WTC11 (cell line): ENCODE measurements at regions not wholly inside any gene's neighbourhood (a gene's known extent, or its start where the extent isn't known, plus 50 kb on each side); places are given as distances from the start of the nearest gene placed in this dataset.

Experiments used
- ATAC-seq: fragments of 200-7000 bp; cut with Tn5 transposase; 2 replicates; pipeline ENCODE4 v1.10.0; 2021; ENCODE audit warnings: mild to moderate bottlenecking, moderate library complexity
- CTCF ChIA-PET: fragments of 300-600 bp; sonication (Branson Sonifier 250); formaldehyde crosslinking; loops from one replicate; lab custom pipeline; 2021; ENCODE audit warnings: antibody characterized with exemption; lab: Charles Lee
- POLR2A ChIA-PET: fragments of 350-600 bp; sonication (Branson Sonifier 250); formaldehyde crosslinking; loops from one replicate; lab custom pipeline; 2021; ENCODE audit warnings: antibody characterized with exemption; lab: Charles Lee
- DNase-seq: peaks from one replicate; pipeline ENCODE4 v3.0.0; 2021; ENCODE audit warnings: low spot score
- H3K27ac Mint-ChIP-seq: 2 replicates; pipeline ENCODE4 v1.8.0; 2021; ENCODE audit warnings: mixed read lengths
- H3K27me3 Mint-ChIP-seq: 2 replicates; pipeline ENCODE4 v1.8.0; 2021; ENCODE audit warnings: low read depth, mild to moderate bottlenecking, moderate library complexity, mixed read lengths
- H3K36me3 Mint-ChIP-seq: 2 replicates; pipeline ENCODE4 v1.8.0; 2021; ENCODE audit warnings: mixed read lengths
- H3K4me1 Mint-ChIP-seq: 2 replicates; pipeline ENCODE4 v1.8.0; 2022; ENCODE audit warnings: mixed read lengths
- H3K4me3 Mint-ChIP-seq: 2 replicates; pipeline ENCODE4 v1.8.0; 2021; ENCODE audit warnings: mild to moderate bottlenecking, moderate library complexity, mixed read lengths
- H3K9me3 Mint-ChIP-seq: 2 replicates; pipeline ENCODE4 v1.8.0; 2021; ENCODE audit warnings: mixed read lengths
- ATF1 ChIP-seq: sonication (generic); formaldehyde crosslinking; IDR thresholded peaks from 2 replicates; pipeline ENCODE4 v1.8.1; 2023; ENCODE audit warnings: mild to moderate bottlenecking, moderate library complexity, missing genetic modification reagents
- CREB1 ChIP-seq: sonication (generic); formaldehyde crosslinking; IDR thresholded peaks from 2 replicates; pipeline ENCODE4 v1.8.0; 2023; ENCODE audit warnings: mild to moderate bottlenecking, missing genetic modification reagents
- ELF4 ChIP-seq: sonication (generic); formaldehyde crosslinking; IDR thresholded peaks from 2 replicates; pipeline ENCODE4 v1.8.1; 2022; ENCODE audit warnings: low read depth, mild to moderate bottlenecking, moderate library complexity, missing genetic modification reagents
- ETV6 ChIP-seq: sonication (generic); formaldehyde crosslinking; IDR thresholded peaks from 2 replicates; pipeline ENCODE4 v1.8.1; 2022; ENCODE audit warnings: mild to moderate bottlenecking, missing genetic modification reagents
- GABPB1 ChIP-seq: sonication (generic); formaldehyde crosslinking; IDR thresholded peaks from 2 replicates; pipeline ENCODE4 v1.8.1; 2023; ENCODE audit warnings: mild to moderate bottlenecking, missing genetic modification reagents
- IRF1 ChIP-seq: sonication (generic); formaldehyde crosslinking; IDR thresholded peaks from 2 replicates; pipeline ENCODE4 v1.8.0; 2023; ENCODE audit warnings: missing genetic modification reagents
- IRF2 ChIP-seq: sonication (generic); formaldehyde crosslinking; IDR thresholded peaks from 2 replicates; pipeline ENCODE4 v1.8.0; 2022; ENCODE audit warnings: low read depth, missing genetic modification reagents, borderline replicate concordance
- JAZF1 ChIP-seq: fragments of 250-450 bp; sonication (Bioruptor Pico); IDR thresholded peaks from 2 replicates; pipeline ENCODE4 v1.9.0; 2021; ENCODE audit warnings: moderate library complexity, mild to moderate bottlenecking, inconsistent platforms
- NFYB ChIP-seq: sonication (generic); formaldehyde crosslinking; conservative IDR thresholded peaks from 2 replicates; pipeline ENCODE4 v1.8.0; 2022; ENCODE audit warnings: low read depth, missing genetic modification reagents
- NR1H2 ChIP-seq: sonication (generic); formaldehyde crosslinking; IDR thresholded peaks from 2 replicates; pipeline ENCODE4 v1.9.0; 2021; ENCODE audit warnings: mild to moderate bottlenecking, moderate library complexity, missing genetic modification reagents
- OVOL2 ChIP-seq: fragments of 250-450 bp; sonication (Bioruptor Pico); IDR thresholded peaks from 2 replicates; pipeline ENCODE4 v1.9.0; 2021; ENCODE audit warnings: mild to moderate bottlenecking, borderline replicate concordance
- PRDM15 ChIP-seq: sonication (generic); formaldehyde crosslinking; IDR thresholded peaks from 2 replicates; pipeline ENCODE4 v1.8.0; 2022; ENCODE audit warnings: missing genetic modification reagents
- PREB ChIP-seq: sonication (generic); formaldehyde crosslinking; IDR thresholded peaks from 2 replicates; pipeline ENCODE4 v1.8.1; 2022; ENCODE audit warnings: mild to moderate bottlenecking, missing genetic modification reagents, moderate library complexity, borderline replicate concordance
- SP1 ChIP-seq: sonication (generic); formaldehyde crosslinking; conservative IDR thresholded peaks from 2 replicates; pipeline ENCODE4 v1.8.1; 2022; ENCODE audit warnings: missing genetic modification reagents
- TP53 ChIP-seq: sonication (generic); formaldehyde crosslinking; IDR thresholded peaks from 2 replicates; pipeline ENCODE4 v1.8.1; 2023; ENCODE audit warnings: mild to moderate bottlenecking, missing genetic modification reagents
- ZNF138 ChIP-seq: sonication (generic); formaldehyde crosslinking; conservative IDR thresholded peaks from 2 replicates; pipeline ENCODE4 v1.8.1; 2022; ENCODE audit warnings: mild to moderate bottlenecking, moderate library complexity, missing genetic modification reagents
- ZNF425 ChIP-seq: fragments of 250-450 bp; sonication (Bioruptor Pico); conservative IDR thresholded peaks from 2 replicates; pipeline ENCODE4 v1.9.0; 2021; ENCODE audit warnings: mild to moderate bottlenecking
- ZSCAN18 ChIP-seq: fragments of 250-450 bp; sonication (Bioruptor Pico); IDR thresholded peaks from 2 replicates; pipeline ENCODE4 v2.1.2; 2022; ENCODE audit warnings: mild to moderate bottlenecking, moderate library complexity
- TF ChIP-seq, protein P1 (sequence below): sonication (generic); formaldehyde crosslinking; conservative IDR thresholded peaks from 2 replicates; pipeline ENCODE4 v1.8.1; 2023; ENCODE audit warnings: mild to moderate bottlenecking, low read depth, missing genetic modification reagents, moderate library complexity
- TF ChIP-seq, protein P2 (sequence below): sonication (generic); formaldehyde crosslinking; IDR thresholded peaks from 2 replicates; pipeline ENCODE4 v1.8.1; 2023; ENCODE audit warnings: mild to moderate bottlenecking, moderate library complexity, missing genetic modification reagents

GRCh38 chrX:93177930-93178329, 495.4 kb downstream of the NAP1L3 start:
- Mint-ChIP-seq H3K27me3 (no peaks in the 10 kb centered on the region), H3K4me3 (no peak overlapping the region), H3K4me1 (no peaks in the 10 kb centered on the region), H3K36me3 (peaks cover 53% of the 10 kb centered on the region), H3K9me3 (peaks cover 53% of the 10 kb centered on the region), H3K27ac (no peak overlapping the region)
- POLR2A ChIA-PET = no interaction called here
- no peak for ATAC-seq
- DNase-seq = no peak
- CTCF ChIA-PET = no interaction called here
- TF ChIP-seq PREB (CRISPR knock-in tag) (no peak), OVOL2 (CRISPR knock-in tag) (no peak), GABPB1 (no peak), ATF1 (CRISPR knock-in tag) (no peak), JAZF1 (no peak), IRF1 (CRISPR knock-in tag) (no peak), PRDM15 (CRISPR knock-in tag) (no peak), IRF2 (CRISPR knock-in tag) (no peak), ZSCAN18 (no peak), TP53 (CRISPR knock-in tag) (no peak), ELF4 (CRISPR knock-in tag) (no peak), CREB1 (CRISPR knock-in tag) (no peak), NFYB (CRISPR knock-in tag) (no peak), SP1 (CRISPR knock-in tag) (no peak), NR1H2 (no peak), ETV6 (CRISPR knock-in tag) (no peak), ZNF425 (CRISPR knock-in tag) (no peak), ZNF138 (no peak)
- TF ChIP-seq, protein P1, sequence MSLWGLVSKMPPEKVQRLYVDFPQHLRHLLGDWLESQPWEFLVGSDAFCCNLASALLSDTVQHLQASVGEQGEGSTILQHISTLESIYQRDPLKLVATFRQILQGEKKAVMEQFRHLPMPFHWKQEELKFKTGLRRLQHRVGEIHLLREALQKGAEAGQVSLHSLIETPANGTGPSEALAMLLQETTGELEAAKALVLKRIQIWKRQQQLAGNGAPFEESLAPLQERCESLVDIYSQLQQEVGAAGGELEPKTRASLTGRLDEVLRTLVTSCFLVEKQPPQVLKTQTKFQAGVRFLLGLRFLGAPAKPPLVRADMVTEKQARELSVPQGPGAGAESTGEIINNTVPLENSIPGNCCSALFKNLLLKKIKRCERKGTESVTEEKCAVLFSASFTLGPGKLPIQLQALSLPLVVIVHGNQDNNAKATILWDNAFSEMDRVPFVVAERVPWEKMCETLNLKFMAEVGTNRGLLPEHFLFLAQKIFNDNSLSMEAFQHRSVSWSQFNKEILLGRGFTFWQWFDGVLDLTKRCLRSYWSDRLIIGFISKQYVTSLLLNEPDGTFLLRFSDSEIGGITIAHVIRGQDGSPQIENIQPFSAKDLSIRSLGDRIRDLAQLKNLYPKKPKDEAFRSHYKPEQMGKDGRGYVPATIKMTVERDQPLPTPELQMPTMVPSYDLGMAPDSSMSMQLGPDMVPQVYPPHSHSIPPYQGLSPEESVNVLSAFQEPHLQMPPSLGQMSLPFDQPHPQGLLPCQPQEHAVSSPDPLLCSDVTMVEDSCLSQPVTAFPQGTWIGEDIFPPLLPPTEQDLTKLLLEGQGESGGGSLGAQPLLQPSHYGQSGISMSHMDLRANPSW = no peak
- TF ChIP-seq, protein P2, sequence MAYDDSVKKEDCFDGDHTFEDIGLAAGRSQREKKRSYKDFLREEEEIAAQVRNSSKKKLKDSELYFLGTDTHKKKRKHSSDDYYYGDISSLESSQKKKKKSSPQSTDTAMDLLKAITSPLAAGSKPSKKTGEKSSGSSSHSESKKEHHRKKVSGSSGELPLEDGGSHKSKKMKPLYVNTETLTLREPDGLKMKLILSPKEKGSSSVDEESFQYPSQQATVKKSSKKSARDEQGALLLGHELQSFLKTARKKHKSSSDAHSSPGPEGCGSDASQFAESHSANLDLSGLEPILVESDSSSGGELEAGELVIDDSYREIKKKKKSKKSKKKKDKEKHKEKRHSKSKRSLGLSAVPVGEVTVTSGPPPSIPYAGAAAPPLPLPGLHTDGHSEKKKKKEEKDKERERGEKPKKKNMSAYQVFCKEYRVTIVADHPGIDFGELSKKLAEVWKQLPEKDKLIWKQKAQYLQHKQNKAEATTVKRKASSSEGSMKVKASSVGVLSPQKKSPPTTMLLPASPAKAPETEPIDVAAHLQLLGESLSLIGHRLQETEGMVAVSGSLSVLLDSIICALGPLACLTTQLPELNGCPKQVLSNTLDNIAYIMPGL (CRISPR knock-in tag) = no peak
